Thyroid gland (tissue), 4 donors: ENCODE measurements at regions not wholly inside any gene's neighbourhood (a gene's known extent, or its start where the extent isn't known, plus 50 kb on each side); places are given as distances from the start of the nearest gene placed in this dataset.

ENCODE experiments used
- DNase-seq, 2 donors: peaks; one replicate each; pipeline ENCODE4 v3.0.0-alpha.2; 2019
- H3K27ac ChIP-seq, 3 donors: fragments of 200-600 bp; sonication (generic); 1 replicate in 2 of 3; 2 replicates in 1 of 3; pipeline ENCODE4 v1.5.1; 2016 to 2019; ENCODE audit warnings: mild to moderate bottlenecking in 1 of 3, moderate library complexity in 1 of 3
- H3K27me3 ChIP-seq: fragments of 200-600 bp; sonication (generic); one replicate; pipeline ENCODE4 v1.5.1; 2019
- H3K36me3 ChIP-seq, 2 donors: fragments of 200-600 bp; sonication (generic); one replicate each; pipeline ENCODE4 v1.5.1; 2016 to 2019
- H3K4me1 ChIP-seq, 2 donors: fragments of 200-600 bp; sonication (generic); one replicate each; pipeline ENCODE4 v1.5.1; 2017 to 2019
- H3K4me3 ChIP-seq, 3 donors: fragments of 200-600 bp; sonication (generic); replicated peaks in 1 of 3; 1 replicate in 2 of 3; 2 replicates in 1 of 3; pipeline ENCODE4 v1.5.1; 2016; ENCODE audit warnings: mild to moderate bottlenecking in 1 of 3
- H3K9me3 ChIP-seq: fragments of 200-600 bp; sonication (generic); one replicate; pipeline ENCODE4 v1.5.1; 2017
- CTCF ChIP-seq, 6 experiments: fragments of 200-600 bp in 3 of 6; fragments of 450-650 bp in 3 of 6; sonication (generic) in 3 of 6; IDR thresholded peaks; one replicate each; pipeline ENCODE4 v1.5.1; 2016 to 2019; ENCODE audit warnings: antibody characterized with exemption in 6 of 6, mild to moderate bottlenecking in 2 of 6, inconsistent platforms in 1 of 6, moderate library complexity in 1 of 6
- POLR2A ChIP-seq, 2 donors: fragments of 450-650 bp; IDR thresholded peaks; one replicate each; pipeline ENCODE4 v1.6.1; 2017; ENCODE audit warnings: antibody characterized with exemption in 2 of 2, mild to moderate bottlenecking in 2 of 2, moderate library complexity in 1 of 2
- WGBS, 2 donors: methylation state at CpG; one replicate each; pipeline ENCODE4 v1.1.5; 2017; 5-methylcytosine and 5-hydroxymethylcytosine counted together
- intact Hi-C: fragments of 100-400 bp; cut with DNase I; formaldehyde crosslinking; loops from one replicate; pipeline ENCODE4 v1.15.1; 2023

GRCh38 chr17:65345261-65346005, 208.3 kb downstream of the RGS9 start:
- intact Hi-C loops, result no loop called here
- no peak for TF ChIP-seq CTCF (IDR thresholded peaks at IDR 0.05)
- no peak for TF ChIP-seq POLR2A (IDR thresholded peaks at IDR 0.05)
- no peak for DNase-seq
- H3K4me1 ChIP-seq, result no peaks in the 10 kb centered on the region
- no peak overlapping the region for H3K4me3 ChIP-seq
- no peaks in the 10 kb centered on the region for H3K9me3 ChIP-seq
- H3K27ac ChIP-seq, result no peak overlapping the region
- H3K36me3 ChIP-seq, result no peaks in the 10 kb centered on the region
- H3K27me3 ChIP-seq, result no peaks in the 10 kb centered on the region
- WGBS, 2 donors, result 67 to 80% methylated on average over 15 of the region's 15 CpGs

- Histone ChIP-seq H3K27ac (no peak overlapping the region), H3K9me3 (no peaks in the 10 kb centered on the region), H3K4me1 (no peaks in the 10 kb centered on the region), H3K4me3 (no peak overlapping the region), H3K27me3 (no peaks in the 10 kb centered on the region), H3K36me3 (no peaks in the 10 kb centered on the region)
- TF ChIP-seq POLR2A (IDR thresholded peaks at IDR 0.05) (no peak), CTCF (IDR thresholded peaks at IDR 0.05) (no peak)
- no peak for DNase-seq
- intact Hi-C loops, result no loop called here
Observed at GRCh38 chr17:65340401-65340800, 203.2 kb downstream of the RGS9 start.

GRCh38 chr17:65334406-65334805, 197.2 kb downstream of the RGS9 start:
- H3K27ac ChIP-seq, result no peak overlapping the region
- no peaks in the 10 kb centered on the region for H3K27me3 ChIP-seq
- no peaks in the 10 kb centered on the region for H3K9me3 ChIP-seq
- H3K36me3 ChIP-seq, result no peaks in the 10 kb centered on the region
- no peak overlapping the region for H3K4me3 ChIP-seq
- no peak for DNase-seq
- no peaks in the 10 kb centered on the region for H3K4me1 ChIP-seq
- TF ChIP-seq CTCF (IDR thresholded peaks at IDR 0.05) (no peak), POLR2A (IDR thresholded peaks at IDR 0.05) (no peak)
- WGBS, 2 donors, result 92 to 93% methylated on average over 6 of the region's 6 CpGs
- intact Hi-C loops, result no loop called here

GRCh38 chr17:65332779-65333178, 195.6 kb downstream of the RGS9 start:
- intact Hi-C loops, result no loop called here
- H3K27ac ChIP-seq, result no peak overlapping the region
- TF ChIP-seq CTCF (IDR thresholded peaks at IDR 0.05) (no peak), POLR2A (IDR thresholded peaks at IDR 0.05) (no peak)
- H3K4me3 ChIP-seq, result no peak overlapping the region
- no peaks in the 10 kb centered on the region for H3K36me3 ChIP-seq
- DNase-seq, result no peak
- H3K27me3 ChIP-seq, result no peaks in the 10 kb centered on the region
- H3K4me1 ChIP-seq, result no peaks in the 10 kb centered on the region
- H3K9me3 ChIP-seq, result no peaks in the 10 kb centered on the region
- WGBS, 2 donors, result 72 to 75% methylated on average over 3 of the region's 3 CpGs

GRCh38 chr17:65332375-65332774, 195.2 kb downstream of the RGS9 start:
- no peaks in the 10 kb centered on the region for H3K4me1 ChIP-seq
- intact Hi-C loops, result no loop called here
- no peak for TF ChIP-seq CTCF (IDR thresholded peaks at IDR 0.05)
- TF ChIP-seq POLR2A (IDR thresholded peaks at IDR 0.05), result no peak
- no peaks in the 10 kb centered on the region for H3K9me3 ChIP-seq
- no peak overlapping the region for H3K4me3 ChIP-seq
- H3K27me3 ChIP-seq, result no peaks in the 10 kb centered on the region
- H3K36me3 ChIP-seq, result no peaks in the 10 kb centered on the region
- DNase-seq, result no peak
- WGBS, 2 donors, result 88 to 95% methylated on average over 1 of the region's 1 CpG
- no peak overlapping the region for H3K27ac ChIP-seq
